CD4-positive, alpha-beta T cell treated with Interleukin-6 at 100 ng/mL for 8 hours (primary cell): ENCODE measurements at regions not wholly inside any gene's neighbourhood (a gene's known extent, or its start where the extent isn't known, plus 50 kb on each side); places are given as distances from the start of the nearest gene placed in this dataset.
"Not testable (repeated sequence)": the region's sequence is repeated elsewhere in the genome, so short reads cannot be mapped to it uniquely, and the experiment has no call there.

Experiments used
- DNase-seq: peaks from one replicate; pipeline ENCODE4 v3.0.0-alpha.2; 2020; ENCODE audit warnings: mixed read lengths, low spot score

DNA sequence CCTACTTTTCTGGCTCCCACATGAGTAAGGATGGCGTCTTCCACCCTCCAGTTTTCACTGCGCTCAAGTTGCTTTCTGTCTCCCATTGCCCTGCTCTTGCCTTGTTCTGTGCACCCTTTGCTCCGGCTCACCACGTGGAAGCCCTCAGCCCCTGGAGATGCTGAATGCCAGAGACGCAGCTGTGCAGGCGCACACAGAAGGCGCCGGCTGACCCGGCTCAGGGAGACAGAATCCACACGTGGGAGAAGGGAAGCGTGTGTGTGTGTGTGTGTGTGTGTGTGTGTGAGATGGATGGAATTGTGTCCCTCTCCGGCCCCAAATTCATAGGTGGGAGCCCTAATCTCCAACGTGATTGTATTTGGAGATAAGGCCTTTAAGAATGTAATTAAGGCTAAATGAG, 118.2 kb upstream of the ERRFI1 start:
- DNase-seq: no peak

DNA sequence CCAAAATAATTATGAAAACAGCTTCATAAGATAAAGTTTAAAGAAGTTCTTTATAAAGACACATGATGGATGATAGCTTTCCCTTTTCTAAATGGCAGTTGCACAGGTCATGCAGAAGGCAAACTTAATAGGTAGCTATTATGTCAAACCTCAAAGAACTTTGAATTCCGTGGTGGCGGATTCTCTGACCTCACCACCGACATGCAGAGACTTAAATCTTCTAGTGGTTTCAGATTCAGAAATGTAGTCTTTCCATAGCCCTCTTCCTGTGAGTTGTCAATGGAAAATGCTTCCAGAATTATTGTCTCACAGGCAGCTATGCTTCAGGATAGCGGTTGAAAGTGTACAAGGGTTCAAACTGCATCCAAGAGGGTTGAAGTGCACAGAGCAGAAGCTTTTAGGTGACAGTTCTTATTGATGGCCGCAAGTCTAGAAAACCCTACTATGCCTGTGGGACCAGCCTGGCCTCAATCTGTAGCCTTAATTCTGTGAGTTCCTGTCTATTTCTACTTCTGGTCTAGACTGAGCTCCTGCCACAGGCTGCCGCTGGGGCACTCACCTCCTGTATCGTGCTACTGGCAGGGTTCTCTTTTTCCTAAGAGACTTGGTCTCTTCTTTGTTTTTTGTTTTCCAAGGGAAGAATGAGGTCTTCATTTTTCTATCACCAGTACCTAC, 117.0 kb upstream of the ERRFI1 start:
- no peak for DNase-seq

DNA sequence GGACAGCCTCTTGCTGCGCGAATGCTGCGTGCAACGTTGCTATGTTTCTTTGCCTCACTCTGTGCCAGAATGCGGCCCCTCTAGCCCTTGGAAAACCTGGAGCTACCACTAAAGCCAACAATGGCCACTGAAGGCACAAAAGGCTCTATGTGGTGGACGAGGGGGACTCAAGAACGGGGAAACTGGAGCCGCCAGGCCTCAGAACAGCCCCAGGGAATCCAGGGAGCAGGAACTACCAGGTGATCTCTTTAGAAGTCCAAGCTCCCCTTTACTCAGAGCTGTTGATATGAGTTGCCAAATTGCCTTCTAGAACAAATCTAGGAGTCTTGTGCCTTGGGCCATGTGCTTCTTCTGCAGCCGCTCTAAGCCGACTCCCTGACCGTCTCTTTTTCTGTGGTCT, 113.8 kb upstream of the ERRFI1 start:
- DNase-seq: no peak

DNA sequence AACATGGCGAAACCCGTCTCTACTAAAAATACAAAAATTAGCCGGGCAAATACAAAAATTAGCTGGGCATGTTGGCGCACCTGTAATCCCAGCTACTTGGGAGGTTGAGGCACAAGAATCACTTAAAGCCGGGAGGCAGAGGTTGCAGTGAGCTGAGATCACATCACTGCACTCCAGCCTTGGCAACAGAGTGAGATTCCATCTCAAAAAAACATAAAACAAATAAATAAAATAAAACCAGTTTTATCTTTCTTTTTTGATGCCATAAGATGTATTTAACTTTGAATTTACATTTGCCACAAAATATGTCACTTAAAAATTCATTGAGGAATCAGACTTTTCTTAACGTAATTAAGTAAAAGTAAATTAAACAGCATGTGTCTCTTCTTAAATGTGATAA, 113.3 kb upstream of the ERRFI1 start:
- DNase-seq: no peak

DNA sequence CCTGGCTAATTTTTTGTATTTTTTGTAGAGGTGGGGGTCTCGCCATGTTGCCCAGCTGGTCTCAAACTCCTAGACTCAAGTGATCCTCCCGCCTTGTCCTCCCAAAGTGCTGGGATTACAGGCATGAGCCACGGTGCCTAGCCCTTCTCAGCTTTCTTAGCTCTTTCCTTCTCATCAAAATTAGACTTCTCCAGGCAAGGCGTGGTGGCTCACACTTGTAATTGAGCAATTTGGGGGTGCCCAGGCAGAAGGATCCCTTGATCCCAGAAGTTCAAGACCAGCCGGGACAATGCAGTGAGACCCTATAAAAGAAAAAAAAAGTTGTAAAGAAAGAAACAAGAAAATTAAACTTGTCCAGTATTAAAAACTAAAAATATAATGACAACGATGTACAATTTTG, 112.6 kb upstream of the ERRFI1 start:
- DNase-seq: no peak

DNA sequence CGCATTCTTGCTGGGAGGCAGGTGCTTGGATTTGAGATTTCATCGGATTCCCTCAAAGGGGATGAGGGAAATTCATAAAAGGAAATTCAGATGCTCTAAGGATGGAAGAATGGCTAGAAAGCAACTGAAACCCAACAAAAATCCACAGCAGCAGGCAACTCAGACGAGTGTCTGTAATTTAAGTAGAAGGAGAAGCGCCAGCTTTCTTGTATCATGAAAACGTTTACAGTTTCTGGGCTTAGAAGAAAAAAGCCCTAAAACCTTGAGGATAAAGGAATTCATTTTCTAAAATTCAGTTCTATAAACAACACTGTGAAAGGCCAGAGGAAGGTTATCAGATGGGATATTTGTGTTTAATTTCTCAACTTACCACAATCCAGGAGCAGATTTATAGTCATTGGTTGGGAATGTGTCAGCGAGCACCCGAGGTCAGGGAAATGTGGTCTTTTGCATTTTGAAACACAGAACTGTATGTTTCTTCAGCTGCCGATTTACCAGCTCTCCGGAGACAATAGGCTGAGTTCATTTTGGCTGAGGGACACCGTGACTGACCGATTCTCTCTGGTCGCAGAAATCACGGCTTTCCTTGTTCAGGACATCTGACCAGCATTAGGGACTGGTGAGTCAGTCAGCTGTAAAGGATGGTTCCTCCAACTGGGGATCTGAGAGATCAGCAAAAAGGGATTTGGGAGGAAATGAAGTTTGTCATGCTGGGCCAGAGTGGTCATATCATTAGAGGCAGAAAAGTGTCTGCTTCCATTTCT, 111.6 kb upstream of the ERRFI1 start:
- no peak for DNase-seq

DNA sequence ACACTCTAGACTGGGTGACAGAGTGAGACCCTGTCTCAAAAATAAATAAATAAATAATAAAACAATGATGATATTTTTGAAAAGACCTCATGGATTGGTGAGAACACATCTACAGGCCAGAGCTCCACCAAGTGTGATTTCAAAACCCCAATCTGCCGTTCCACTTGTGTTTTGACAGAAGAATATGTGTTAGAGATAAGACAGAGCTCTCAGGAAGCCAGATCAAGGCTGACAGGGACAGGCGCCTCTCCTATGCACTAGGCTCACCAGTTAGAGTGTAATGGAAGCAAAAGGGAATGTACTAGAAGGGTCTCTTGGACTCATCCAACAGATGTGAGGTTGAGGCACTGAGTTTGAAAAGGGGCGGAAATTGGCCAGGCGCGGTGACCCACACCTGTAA, 110.7 kb upstream of the ERRFI1 start:
- DNase-seq: no peak

DNA sequence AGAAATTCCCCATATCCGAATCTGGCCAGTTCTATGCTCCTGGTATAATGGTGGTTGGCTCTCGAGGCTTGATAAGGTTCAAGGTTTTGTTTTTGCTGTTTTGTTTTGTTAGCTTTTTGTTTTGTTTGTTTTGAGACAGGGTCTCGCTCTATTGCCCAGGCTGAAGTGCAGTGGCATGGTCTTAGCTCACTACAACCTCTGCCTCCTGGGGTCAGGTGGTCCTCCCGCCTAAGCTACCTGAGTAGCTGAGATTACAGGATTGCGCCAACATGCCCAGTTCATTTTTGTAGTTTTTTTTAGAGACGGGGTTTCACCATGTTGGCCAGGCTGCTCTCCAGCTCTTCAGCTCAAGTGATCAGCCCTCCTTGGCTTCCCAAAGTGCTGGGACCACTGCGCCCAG, 109.1 kb upstream of the ERRFI1 start:
- no peak for DNase-seq

DNA sequence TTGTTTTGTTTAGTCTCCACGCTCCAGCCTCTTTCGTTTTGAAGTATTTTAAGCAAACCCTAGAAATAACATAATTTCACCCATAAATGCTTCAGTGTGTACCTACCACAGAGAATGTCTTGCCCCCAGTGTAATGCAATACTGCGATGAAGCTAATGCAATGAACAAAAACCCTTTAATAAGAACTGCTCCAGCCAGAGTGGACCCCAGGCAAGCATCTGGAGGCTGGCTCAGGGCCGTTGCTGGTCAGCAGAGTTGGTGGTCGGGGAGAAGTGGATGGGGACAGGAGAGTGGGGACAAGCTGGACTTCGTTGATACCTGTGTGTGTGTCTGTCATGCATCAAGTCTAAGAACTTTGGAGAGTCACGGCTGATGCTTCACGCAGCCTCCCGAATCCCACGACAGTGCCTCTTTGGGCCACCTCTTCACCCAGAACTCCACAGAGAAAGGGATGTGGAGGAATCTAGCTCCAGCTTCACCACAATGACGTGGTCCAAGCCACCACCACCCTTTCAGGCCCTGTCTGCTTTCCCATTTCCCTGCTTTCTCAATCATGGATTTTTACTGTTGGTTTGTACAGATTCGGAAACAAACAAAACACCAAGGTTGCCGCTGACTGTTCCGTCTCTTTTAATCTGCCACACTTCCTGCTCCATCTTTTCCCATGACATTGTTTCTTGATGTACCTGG, 108.6 kb upstream of the ERRFI1 start:
- DNase-seq: no peak

DNA sequence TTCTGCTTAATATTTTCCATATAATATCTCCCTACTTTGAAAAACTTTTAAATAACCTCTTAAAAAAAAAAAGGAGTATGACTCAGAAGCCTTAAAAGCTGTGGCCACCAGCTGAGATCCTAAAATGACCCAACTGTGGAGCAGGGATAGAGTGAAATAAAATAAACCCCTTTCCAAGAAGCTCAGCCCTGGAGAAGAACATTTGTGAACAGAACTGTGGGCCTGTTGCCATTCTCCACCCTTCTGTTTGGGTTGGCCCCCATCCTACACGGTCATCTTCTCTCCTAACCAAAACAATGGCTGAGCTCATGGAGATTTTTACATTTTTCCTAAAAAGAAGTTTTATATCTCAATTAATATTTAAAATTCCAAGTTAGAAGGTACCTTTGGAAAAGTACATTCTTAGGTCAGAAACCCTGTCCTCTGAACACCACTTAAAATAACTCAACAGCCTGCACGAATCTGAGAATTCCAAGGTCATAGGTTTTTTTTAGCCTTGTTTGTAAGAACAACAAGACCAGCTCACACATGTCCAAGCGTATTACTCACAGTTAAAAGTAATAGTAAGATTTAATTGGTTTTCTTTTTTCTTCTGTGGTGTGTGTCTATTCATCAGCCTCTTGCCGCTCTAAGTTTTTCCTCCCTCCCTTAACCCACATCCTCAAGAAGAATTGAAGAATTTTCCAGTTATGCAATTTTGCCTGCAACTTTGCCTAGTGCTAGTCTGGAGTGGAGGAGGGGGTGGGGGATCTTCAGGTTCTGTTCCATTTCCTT, 107.7 kb upstream of the ERRFI1 start:
- no peak for DNase-seq

DNA sequence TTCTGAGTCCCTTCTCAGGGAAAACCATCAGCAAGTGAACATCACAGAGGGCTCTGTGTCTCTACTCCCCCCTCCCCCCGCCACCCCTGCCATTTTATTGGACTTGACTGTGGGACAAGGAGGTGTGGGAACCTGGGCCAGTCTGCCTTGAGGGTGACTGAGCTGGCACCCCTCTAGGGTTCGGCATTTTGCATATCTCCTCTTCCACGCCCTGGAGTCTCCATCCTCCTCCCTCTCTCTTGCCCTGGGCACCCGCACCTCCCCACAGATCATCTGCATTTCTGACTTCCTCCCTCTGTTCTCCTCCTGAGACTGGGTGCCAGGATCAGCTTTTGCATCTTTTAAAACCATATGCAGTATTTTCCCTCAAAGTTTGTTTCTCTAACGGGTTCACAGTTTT, 107.1 kb upstream of the ERRFI1 start:
- DNase-seq: no peak

DNA sequence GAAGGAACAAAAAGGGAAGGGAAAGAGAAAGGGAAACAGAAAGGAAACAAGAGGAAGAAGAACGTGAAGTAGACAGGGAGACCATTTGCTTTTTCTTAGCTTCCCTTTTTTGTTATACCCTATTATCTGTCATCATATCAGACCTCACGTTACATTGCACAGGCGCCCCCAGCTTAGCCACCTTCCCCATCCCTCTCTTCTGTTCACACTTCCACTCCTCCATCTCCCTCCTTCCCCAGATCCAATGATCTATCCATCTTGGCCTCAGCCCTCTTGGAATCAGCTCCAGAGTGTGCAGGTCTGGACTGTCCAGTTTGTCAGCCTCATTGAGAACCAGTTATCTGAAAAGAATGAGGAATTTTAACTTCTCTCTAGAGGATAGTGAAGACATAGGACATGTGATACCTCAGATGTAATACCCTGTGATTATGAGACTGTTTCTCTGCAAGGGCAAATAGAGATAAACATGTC, 101.1 kb upstream of the ERRFI1 start:
- no peak for DNase-seq

DNA sequence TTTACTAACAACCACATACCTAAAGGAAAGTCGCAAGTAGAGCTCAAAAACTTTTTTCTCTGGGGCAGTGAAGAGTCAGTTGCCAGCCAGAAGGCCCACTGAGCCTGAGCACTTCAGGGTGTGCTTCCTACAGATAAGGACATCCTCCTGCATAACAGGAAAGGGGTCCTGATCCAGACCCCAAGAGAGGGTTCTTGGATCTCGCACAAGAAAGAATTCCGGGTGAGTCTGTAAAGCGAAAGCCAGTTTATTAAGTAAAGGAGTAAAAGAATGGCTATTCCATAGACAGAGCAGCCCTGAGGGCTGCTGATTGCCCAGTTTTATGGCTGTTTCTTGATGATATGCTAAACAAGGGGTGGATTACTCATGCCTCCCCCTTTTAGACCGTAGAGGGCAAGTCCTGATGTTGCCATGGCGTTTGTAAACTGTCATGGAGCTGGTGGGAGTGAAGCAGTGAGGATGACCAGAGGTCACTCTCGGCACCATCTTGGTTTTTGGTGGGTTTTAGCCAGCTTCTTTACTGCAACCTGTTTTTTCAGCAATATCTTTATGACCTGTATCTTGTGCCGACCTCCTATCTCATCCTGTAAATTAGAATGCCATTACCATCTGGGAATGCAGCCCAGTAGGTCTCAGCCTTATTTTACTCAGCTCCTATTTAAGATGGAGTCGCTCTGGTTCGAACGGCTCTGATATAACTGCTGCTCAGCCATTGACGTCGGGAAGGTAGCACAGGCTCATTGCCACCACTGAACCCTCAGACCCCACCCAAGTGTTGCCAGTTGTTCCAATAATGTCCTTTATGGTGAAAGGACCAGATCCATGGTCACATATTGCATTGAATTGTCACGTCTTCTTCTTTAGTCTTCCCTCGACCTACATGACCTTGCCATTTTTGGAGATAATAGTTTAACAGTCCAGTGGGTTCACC, 96.6 kb upstream of the ERRFI1 start:
- DNase-seq: no peak

DNA sequence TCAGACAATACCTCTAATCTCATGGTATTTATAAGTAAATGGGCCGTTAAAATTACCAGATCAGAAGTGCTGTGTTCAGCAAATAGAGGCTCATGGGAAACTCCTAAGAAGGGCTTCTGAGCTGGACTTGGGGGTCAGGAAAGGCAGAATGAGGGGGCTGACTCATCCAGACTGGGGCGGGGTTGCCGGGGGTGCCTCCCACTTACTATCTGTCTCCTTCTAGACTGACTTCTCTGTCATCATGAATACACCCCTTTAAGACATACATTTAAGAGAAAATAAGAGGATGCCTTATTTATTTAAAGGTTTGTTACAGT, 96.0 kb upstream of the ERRFI1 start:
- DNase-seq: no peak

DNA sequence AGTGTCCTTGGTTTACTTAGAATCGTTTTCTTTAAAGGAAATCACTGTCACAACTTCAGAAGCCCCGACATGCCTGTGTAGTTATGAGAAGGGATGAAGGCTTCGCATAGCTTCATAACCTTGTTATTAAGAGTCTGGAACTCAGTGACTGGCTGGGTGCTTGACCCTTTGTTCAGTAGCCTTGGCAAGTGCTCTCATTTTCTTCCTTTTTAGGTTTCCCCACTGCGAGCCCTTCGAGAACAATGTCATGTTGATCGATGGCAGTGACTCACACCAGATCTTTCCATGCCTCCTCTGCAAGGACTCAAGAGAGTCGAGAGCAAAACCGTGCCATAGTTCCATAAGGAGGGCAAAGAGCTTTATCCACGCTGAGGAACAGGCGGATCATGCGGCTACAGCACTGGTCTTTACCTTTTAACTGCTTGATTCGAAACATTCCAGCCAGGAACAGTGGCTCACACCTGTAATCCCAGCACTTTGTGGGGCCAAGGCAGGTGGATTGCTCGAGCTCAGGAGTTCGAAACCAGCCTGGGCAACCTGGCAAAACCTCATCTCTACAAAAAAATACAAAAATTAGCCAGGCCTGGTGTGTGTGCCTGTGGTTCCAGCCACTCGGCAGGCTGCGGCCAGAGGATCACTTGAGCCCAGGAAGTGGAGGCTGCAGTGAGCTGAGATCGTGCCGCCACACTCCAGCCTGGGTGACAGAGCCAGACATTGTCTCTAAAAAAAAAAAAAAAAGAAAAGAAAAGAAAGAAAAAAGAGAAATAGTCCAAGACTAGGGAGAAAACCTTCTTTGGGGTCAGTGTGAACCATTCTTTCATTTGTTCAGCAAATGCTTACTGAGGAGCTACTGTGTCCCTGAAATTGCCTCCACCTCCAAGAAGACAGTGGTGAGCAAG, 95.4 kb upstream of the ERRFI1 start:
- no peak for DNase-seq

DNA sequence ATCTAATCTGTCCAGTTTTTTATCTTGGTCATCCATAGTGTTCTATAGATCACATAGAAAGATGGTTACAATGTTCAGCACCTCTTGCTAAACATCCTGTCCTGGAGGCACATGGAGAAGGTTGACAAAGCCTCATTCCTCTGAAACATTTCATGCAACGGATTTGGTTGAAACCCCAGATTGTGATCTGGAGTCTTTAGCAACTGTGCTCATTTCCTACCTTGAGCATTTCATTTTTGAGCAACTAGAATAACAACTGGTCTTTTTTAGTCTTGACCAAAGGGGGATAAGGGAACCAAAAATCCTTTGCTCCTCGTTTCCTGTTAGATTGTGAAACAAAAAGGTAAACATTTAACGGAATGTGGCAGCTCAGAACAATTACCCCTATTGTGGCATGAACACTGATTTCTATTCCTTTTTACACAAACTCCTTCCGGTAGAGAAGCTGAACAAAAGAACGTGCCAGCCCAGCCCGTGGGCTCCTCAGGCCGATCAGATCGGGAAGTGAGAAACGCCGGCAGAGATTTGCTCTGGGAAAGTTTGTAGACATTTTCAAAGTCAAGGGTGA, 94.7 kb upstream of the ERRFI1 start:
- no peak for DNase-seq

DNA sequence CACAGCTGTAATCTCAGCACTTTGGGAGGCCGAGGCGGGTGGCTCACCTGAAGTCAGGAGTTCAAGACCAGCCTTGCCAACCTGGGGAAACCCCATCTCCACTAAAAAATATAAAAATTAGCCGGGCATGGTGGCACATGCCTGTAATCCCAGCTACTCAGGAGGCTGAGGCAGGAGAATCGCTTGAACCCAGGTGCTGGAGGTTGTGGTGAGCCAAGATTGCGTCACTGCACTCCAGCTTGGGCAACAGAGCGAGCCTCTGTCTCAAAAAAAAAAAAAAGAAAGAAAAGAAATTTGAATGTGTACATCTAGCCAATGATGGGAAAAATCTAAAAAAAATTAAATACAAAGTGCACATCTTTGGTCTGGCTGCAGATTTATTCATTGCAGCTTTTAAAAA, 92.6 kb upstream of the ERRFI1 start:
- not testable (repeated sequence) for DNase-seq

DNA sequence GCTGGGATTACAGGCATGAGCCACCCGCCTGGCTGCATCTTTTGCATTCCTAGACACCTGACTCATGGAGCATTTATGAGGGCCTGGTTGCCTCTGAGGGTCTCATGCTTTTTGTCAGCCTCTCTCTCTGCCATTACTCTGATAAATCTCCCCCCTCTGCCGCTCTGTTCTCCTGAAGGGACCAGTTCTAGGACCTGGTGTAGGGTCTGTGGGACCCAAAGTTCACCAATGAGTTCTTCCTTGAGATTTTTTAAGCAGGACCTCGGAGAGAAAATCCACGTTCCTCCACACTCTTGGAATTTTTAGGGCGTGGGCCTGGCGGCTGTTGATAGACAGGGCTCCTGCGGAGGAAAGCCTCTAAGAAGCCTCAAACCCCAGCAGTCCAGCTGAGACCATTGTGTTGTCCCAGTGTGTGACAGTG, 91.9 kb upstream of the ERRFI1 start:
- no peak for DNase-seq

DNA sequence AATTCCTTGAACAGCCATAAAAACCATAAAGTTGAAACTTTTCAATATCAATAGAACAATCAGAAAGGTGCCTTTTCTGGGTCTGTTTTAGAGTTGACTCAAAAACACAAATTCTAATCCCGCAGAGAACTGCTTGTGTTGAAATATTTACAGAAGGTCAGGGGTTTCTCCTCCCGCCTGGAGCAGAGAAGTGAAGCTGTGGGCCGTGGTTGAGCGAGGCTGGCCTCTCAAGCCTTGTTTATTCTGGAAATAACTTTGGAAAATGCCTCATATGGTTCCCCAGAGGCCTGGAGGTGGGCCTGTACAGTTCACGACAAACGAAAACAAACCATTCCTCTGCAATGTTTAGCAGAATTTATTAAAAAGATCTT, 90.8 kb upstream of the ERRFI1 start:
- no peak for DNase-seq

DNA sequence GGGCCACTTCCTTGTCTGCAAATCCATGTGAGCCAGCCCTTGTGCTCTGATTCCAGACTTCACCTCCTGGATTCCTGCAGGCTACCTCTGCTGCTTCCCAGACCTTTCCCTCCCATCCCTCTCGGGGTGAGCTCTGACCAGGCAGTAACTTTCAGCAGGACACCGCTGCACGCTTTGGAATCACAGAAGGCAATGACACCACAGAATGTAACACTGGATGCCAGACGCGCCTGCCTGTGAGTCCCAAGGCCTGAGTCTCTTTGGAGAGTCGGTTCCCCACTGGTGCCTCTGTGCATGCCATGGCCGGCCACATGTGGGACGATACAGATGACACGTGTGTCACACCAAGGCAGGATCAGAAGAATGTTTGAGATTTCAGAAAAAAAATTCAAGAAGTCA, 89.7 kb upstream of the ERRFI1 start:
- no peak for DNase-seq
